ENCODE measurements at regions not wholly inside any gene's neighbourhood (a gene's known extent, or its start where the extent isn't known, plus 50 kb on each side); places are given as distances from the start of the nearest gene placed in this dataset.

GRCh38 chr3:194046995-194047645 lies 88.8 kb upstream of the HES1 start:
- no peak overlapping the region for H3K4me3 ChIP-seq (ENCODE audit: low read depth, low read length)
- TF ChIP-seq, protein P1, sequence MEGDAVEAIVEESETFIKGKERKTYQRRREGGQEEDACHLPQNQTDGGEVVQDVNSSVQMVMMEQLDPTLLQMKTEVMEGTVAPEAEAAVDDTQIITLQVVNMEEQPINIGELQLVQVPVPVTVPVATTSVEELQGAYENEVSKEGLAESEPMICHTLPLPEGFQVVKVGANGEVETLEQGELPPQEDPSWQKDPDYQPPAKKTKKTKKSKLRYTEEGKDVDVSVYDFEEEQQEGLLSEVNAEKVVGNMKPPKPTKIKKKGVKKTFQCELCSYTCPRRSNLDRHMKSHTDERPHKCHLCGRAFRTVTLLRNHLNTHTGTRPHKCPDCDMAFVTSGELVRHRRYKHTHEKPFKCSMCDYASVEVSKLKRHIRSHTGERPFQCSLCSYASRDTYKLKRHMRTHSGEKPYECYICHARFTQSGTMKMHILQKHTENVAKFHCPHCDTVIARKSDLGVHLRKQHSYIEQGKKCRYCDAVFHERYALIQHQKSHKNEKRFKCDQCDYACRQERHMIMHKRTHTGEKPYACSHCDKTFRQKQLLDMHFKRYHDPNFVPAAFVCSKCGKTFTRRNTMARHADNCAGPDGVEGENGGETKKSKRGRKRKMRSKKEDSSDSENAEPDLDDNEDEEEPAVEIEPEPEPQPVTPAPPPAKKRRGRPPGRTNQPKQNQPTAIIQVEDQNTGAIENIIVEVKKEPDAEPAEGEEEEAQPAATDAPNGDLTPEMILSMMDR (IDR thresholded peaks at IDR 0.05; ENCODE audit: borderline replicate concordance, insufficient read depth, low read depth, low read length), result no peak

- H3K4me3 ChIP-seq (ENCODE audit: low read depth, low read length), result no peak overlapping the region
- TF ChIP-seq, protein P1 (IDR thresholded peaks at IDR 0.05; ENCODE audit: borderline replicate concordance, insufficient read depth, low read depth, low read length), result no peak
Measured at GRCh38 chr3:194049394-194049793, 86.6 kb upstream of the HES1 start.

- TF ChIP-seq, protein P1 (IDR thresholded peaks at IDR 0.05; ENCODE audit: borderline replicate concordance, insufficient read depth, low read depth, low read length), result no peak
- H3K4me3 ChIP-seq (ENCODE audit: low read depth, low read length), result no peak overlapping the region
Measured at GRCh38 chr3:194050782-194051320, 85.1 kb upstream of the HES1 start.

- H3K4me3 ChIP-seq (ENCODE audit: low read depth, low read length), result no peak overlapping the region
- TF ChIP-seq, protein P1 (IDR thresholded peaks at IDR 0.05; ENCODE audit: borderline replicate concordance, insufficient read depth, low read depth, low read length), result no peak
Measured at GRCh38 chr3:194051366-194052149, 84.4 kb upstream of the HES1 start.

DNA sequence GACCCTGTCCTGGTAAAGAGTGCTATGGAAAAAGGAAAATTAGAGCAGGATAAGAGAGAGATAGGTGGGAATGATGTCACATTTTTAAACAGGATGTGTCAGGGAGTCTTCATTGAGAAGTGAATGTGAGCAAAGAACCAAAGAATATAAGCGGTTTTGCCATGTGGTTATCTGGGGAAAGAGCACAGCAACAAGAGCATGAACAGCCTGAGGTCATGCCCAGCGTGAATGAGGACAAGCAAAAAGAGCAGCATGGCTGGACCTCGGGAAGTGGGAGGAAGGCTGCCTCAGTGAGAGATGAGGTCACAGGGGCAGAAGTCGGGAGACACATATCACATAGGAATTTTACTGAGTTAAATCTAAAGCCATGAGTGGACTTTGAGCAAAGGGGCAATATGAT lies 82.8 kb upstream of the HES1 start:
- TF ChIP-seq, protein P1 (IDR thresholded peaks at IDR 0.05; ENCODE audit: borderline replicate concordance, insufficient read depth, low read depth, low read length), result no peak
- H3K4me3 ChIP-seq (ENCODE audit: low read depth, low read length), result no peak overlapping the region

- TF ChIP-seq, protein P1 (IDR thresholded peaks at IDR 0.05; ENCODE audit: borderline replicate concordance, insufficient read depth, low read depth, low read length), result no peak
- no peak overlapping the region for H3K4me3 ChIP-seq (ENCODE audit: low read depth, low read length)
Measured at GRCh38 chr3:194054016-194054415, 81.9 kb upstream of the HES1 start.
